Raji (cell line): ENCODE measurements at regions not wholly inside any gene's neighbourhood (a gene's known extent, or its start where the extent isn't known, plus 50 kb on each side); places are given as distances from the start of the nearest gene placed in this dataset.

Experiments
- POLR2A ChIP-seq: IDR thresholded peaks from 2 replicates; pipeline ENCODE4 v1.6.1; 2011; ENCODE audit warnings: low read depth, low read length, control low read depth; ENCODE audit not compliant: insufficient read depth

DNA sequence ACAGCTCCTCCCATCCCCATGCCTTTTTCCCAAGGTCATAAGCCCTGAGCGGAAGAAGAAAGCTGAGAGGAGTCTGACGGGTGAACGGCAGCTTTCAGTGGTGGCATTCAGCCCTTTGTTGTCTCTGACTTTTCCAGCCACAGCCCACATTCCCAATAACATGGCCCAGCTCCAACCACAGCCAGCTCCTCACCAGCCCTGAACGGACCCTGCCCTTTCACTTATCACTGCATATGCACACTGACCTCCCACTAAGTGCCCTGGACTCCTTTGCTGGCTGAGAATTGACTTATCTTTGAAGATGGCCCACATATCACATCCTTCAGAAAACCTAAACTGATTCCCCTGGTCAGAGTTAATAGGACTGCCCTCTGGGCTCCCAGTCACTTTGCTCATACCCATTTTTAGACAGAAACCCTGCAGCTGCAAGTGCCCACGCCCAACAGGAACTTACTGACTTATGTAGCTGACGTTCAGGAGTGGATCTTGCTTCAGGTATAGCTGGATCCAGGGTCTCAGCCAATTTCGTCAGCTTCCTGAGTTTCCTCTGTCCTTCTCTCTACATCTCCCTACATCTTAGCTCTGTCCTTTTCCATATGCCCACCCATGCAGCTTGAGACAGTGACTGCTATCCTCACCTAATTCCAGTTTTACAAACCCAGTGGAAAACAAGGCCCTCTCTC lies 348.5 kb upstream of the PROK2 start:
- no peak for TF ChIP-seq POLR2A

DNA sequence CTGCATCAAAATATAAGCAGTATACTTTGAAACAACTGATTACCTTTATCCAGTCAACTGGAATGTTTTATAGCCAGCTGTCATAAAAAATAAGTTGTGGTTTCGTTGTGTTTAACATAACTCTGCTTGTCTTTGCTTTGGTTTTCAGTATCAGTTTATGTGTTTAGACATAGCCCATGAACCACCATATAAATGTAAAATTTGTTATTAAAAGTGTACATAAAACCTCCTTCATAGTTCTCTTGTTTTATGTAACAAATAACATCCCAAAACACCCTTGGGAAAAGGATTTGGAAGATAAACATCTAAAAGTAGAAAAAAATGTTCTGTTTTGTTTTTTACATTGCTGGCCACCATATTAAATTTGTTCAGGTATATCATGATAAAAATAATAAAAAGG lies 347.0 kb upstream of the PROK2 start:
- no peak for TF ChIP-seq POLR2A

DNA sequence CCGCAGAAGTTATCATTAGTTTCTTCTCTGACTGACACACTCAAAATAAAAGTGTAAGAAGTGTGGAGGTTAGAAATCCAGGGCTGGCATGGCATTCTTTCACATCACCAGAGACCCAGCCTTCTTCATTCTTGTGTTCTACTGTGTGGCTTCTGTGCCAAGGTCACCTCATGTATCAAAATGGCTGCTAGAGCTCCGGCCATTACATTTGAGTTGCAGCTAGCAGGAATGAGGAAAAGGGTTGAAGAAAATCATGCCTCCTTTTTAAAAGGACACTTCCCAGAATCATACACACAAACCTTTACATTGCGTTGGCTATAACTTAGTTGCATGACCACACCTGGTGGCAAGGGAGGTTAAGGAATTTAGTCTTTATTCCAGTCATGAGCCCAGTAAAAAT lies 345.6 kb upstream of the PROK2 start:
- TF ChIP-seq POLR2A, result no peak

DNA sequence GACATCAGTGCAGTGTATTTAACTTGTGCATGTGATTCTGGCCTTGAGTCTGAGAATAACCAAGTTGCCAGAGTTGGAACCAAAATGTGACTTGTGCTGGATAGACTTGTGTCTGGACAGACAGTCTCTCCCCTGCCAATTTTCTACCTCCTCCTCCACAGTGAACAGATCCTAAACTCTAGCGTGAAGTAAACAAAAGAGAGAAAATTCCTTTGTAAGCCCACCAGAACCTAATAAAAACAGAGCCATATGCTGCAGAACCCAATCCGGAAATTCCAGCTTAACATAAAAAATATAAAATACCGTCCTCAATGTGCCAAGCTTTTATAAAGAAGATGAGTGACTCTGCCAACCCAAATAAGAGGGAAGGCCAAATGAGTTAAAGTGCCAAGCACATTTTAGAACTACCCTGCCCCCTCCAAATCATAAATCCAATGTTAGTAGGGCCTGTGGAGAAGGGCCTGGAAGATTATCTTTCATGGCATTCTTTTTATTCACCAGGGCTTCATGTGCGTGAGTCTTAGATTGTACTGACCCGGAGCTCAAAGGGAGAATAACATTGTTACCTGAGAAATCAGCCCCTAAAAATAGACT lies 344.6 kb upstream of the PROK2 start:
- TF ChIP-seq POLR2A, result no peak

DNA sequence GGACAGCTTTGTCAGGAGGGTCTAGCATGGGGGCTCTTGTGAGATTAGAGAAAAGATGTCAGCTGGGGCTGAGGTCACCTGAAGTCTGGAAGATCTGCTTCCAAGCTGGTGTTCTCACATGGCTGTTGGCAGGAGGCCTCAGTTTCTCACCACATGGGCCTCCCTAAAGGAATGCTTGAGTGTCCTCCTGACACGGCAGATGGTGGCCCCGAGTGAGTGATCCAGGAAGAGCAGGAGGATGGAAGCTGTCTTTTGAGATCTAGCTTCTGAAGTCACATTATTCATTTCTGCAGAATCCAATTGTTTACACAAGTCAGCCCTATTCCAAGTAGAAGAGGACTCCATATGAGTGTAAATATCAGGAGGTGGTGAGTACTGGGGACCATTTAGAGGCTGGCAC lies 344.0 kb upstream of the PROK2 start:
- no peak for TF ChIP-seq POLR2A

DNA sequence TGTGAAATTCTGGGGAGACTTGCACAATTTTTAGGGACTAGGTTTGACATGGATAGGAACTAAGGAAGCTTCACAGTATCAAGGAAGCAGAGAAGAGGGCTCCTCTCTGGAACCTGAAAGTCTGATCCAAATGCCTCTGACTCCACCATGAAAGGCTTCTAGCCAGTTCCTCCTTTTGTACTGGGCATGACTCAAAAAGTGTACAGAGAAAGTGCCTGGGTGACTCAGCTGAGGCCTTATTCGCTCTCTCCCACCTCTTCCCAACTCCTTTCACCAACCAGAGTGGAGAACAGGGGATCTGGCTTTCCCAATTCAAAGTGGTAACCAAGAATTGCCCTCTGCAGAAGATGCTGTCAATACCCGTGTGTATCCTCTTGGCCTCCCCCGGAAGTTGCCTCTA lies 342.9 kb upstream of the PROK2 start:
- TF ChIP-seq POLR2A, result no peak

DNA sequence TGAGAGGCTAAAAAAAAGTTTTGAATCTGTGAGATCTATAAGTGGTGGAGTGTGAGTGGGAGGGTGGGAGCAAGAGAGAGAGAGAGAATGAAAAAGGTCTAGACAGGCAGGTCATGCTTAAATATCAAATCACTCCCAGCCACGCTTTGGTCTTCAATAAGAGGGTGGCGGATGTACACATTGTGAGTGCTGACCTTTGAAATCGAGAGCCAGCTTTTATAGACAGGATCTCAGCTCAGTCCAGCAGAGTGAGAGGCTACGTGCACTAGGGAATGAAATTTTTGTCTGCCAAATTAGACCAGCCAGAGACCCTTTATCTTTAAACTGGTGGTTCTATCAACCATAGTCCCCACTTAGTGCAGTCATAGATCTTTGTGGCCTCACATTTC lies 342.3 kb upstream of the PROK2 start:
- no peak for TF ChIP-seq POLR2A

DNA sequence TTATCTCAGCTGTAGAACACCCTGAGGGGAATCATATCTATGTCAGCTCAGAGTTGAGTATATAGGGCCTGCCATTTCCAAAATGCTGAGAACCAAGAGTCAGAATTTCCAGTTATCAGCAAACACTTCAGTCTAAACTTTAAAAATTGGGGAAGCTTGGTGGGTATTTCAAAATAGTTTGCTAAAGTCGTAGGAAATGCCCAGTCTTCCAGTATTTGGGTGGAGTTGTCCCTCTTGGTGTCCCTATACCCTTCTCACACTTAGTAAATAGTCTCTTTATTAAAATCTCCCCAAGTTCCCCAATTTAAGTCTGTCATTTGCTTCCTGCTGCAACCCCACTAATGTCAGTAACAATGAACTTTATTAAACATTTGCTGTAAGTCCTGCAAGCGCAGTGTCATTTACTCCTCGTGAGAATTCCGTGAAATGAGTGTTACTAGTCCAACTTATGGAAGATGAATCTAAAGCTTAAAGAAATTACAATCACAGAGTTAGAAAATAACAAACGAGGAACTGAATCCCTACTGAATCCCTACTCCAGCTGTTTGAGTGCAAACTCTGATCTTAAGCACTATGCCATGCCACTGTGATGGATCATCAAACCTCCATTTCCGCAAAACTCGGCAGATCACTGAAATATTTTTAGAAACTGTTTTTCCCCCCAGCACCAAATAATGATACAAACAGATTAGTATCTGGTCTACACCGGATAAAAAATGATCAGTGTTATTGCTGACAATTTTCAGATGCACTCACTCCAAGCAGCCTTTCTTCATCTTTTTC lies 341.7 kb upstream of the PROK2 start:
- TF ChIP-seq POLR2A, result no peak

DNA sequence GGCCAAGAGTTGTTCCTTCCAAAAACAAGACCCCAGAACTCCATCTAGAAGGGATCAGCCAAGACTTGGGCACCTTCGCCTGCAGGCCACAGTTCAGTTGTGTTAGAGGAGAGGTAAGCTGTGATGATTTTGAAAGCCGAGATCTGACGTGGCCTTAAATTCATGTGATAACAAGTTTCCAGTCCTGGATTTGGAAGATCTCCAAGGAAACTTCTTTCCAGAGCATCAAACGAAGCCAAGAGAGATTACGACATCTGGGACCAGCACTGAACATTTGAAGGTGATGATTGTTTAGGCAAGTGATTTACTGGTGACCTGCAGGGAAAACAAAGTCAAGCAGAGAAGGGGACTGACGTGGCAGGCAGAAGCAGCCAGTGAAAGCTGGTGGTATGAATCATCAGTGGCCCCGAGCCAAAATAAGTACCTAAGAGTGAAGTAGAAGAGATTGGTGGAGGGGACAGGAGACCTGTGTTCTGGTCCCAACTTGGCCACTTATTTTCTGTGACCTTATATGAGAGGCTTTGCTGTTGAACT lies 339.0 kb upstream of the PROK2 start:
- TF ChIP-seq POLR2A, result no peak

DNA sequence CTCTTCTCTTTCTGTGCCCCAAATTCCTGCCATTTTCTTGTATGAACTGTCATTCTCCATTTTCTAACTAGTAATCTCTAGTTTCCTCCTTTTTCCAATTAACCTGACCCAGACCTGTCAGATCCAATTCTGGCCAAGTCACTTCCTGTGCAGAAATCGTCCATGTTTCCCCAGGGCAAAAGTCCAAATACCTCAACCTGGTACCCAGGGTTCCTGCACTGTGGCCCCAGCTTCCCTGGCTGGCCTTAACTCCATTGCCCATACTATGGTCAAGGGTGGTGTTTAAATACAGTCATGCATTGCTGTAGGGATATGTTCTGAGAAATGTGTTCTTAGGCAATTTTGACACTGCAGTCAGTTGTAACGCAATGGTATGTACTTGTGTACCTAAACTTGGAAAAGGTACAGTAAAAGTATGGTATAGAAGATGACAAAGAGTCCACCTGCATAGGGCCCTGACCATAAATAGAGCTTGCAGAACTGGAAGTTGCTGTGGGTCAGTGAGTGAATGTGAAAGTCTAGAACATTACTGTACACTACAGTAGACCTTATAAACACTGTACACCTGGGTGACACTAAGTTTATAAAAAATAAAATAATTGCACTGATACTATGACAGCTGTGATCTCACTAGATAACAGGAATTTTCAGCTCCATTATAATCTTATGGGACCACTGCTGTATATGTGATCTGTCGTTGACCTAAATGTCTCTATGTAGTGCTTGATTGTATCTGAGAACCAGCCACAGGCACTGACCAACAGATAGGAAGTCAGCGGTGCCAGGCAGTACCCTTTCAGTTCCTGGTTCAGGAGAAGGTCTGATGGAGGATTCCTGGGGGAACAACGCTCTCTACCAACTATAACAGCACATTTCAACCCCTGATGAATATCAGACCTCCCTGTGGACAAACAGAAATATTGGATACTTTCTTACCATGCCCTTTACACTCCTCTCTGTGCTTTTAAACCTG lies 336.1 kb upstream of the PROK2 start:
- no peak for TF ChIP-seq POLR2A

DNA sequence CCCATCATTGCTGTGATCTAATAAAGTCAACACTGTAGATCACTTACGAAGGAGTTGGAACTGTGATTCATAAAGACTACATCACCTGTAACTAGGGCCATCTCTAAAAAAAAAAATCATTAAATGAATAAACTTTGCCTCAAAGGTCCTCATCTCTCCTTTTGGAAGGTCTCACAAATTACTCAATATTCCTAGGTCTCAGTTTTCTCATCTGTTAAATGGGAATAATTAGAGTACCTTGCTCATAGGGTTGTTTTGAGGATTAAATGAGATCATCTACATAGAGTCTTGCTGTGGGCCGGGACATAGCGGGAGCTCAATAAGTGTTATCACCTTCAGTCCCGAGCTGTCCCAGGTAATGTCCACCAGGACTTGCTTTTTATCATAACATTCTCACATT lies 335.1 kb upstream of the PROK2 start:
- no peak for TF ChIP-seq POLR2A

DNA sequence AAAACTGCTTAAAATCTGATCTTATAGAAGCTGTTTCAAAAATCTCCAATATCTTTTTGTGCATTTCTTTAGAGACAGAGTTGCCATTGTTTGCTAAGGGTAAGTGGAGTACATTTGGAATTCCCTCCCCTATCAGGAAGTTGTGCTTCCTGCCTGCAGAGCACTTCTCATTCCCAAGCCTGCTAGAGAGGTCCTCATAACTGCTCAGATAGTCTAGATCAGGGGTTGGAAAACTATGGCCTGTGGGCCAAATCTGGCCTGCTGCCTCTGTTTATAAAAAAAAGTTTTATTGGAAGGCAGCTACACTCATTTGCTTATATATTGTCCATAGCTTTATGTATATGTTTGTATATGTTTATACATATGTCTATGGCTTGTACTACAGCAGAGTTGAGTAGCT lies 333.7 kb upstream of the PROK2 start:
- no peak for TF ChIP-seq POLR2A

DNA sequence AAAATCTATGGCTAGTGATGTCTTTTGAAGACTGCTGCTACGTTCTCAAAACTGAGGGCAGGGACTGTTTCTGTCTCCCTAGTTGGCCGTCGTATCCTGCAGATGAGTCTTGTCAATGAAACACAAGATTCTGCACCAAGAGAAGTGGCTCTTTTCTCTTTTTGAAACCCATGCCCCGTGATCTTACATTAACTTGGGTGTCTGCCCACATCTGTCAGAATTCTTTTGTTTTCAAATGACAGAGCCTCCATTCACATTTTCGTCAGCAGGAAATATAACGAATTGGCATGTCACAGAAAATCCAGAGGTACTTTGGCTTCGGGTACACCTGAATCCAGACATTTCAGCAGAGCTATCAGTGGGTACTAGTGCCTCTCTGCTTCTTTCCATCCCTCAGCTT lies 331.3 kb upstream of the PROK2 start:
- TF ChIP-seq POLR2A, result no peak

DNA sequence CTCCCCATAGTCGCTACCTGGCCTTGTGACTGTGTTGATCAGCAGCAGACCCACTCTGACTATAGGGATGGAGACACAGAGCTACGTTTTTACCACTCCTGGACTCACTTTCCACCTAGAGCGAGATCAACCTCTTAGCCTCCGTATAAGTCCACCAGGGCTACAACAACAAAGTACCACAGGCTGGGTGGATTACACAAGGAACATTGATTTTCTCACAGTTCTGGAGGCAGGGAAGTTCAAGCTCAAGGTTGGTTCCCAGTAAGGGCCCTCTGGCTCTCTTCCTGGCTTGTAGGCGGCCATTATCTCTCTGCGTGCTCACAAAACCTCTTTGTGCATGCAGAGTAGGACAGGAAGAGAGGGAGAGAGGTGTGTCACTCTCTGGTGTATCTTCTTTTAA lies 330.4 kb upstream of the PROK2 start:
- TF ChIP-seq POLR2A, result no peak

DNA sequence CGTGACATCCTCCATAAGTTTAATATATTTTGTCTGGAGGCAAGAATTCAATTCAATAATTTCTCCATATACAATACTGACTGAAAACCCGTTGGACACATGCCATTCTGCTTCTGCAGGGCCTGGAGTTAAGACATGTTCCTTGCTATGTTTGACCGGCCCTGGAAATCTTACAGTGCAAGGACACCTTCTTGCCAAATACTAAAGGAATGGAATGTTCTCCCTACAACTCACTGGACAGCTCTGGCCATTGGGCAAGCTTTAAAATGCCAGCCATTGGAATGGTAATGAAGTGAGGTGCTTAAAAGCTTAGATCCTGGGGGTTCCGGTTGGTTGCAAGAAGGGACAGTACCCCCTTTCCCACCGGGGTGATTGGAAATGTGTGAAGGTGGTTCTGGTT lies 329.8 kb upstream of the PROK2 start:
- no peak for TF ChIP-seq POLR2A
